ENCODE measurements at regions not wholly inside any gene's neighbourhood (a gene's known extent, or its start where the extent isn't known, plus 50 kb on each side); places are given as distances from the start of the nearest gene placed in this dataset.

DNA sequence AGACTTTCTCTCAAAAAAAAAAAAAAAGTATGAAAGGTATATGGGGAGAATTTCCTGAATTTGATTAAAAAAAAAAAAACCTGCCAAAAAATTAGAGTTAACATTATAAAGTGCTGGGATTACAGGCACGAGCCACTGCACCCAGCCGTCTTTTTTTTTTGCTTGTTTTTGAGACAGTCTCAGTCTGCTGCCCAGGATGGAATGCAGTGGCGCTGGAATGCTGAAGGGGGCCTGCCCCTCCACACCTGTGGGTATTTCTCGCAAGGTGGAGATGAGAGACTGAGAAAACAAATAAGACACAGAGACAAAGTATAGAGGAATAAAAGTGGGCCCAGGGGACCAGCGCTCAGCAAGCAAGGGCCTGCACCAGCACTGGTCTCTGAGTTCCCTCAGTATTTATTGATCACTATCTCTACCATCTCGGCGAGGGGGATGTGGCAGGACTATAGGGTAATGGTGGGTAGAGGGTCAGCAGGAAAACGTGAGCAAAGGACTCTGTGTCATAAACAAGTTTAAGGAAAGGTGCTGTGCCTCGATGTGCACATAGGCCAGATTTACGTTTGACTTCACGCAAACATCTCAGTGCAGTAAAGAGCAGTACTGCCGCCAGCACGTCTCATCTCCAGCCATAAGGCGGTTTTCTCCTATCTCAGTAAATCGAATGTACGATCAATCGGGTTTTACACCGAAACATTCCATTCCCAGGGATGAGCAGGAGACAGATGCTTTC, 117.2 kb downstream of the GOSR1 start (continued):
- TF ChIP-seq RBBP5 (IDR thresholded peaks at IDR 0.05; ENCODE audit: borderline replicate concordance, insufficient read depth, low read length, poor library complexity, severe bottlenecking), result no peak

GRCh38 chr17:30590081-30590733, 113.0 kb downstream of the GOSR1 start:
- DNase-seq (ENCODE audit: extremely low read depth in 1 of 4, low spot score in 3 of 4), result no peak
- Histone ChIP-seq H3K27me3 (ENCODE audit: control insufficient read depth in 2 of 2, insufficient read depth in 2 of 2, low read length in 2 of 2) (peaks cover 3 to 5% of the 10 kb centered on the region in 2 experiments; a peak in 4 of 5 replicates), H3K4me2 (ENCODE audit: insufficient read depth, low read length) (no peak overlapping the region), H3K36me3 (ENCODE audit: control insufficient read depth, insufficient read depth, low read length) (no peaks in the 10 kb centered on the region), H3K4me3 (no peak overlapping the region), H3K9me3 (replicated peaks; ENCODE audit: control insufficient read depth, insufficient read depth, low read depth, low read length) (no peaks in the 10 kb centered on the region), H3K9me1 (ENCODE audit: control insufficient read depth, insufficient read depth, low read length) (no peaks in the 10 kb centered on the region), H2AFZ (ENCODE audit: low read depth, low read length) (no peak overlapping the region), H3K9ac (ENCODE audit: insufficient read depth in 1 of 2, low read depth in 2 of 2, low read length in 2 of 2) (no peak overlapping the region), H4K20me1 (replicated peaks; ENCODE audit: control insufficient read depth, insufficient read depth, low read length) (no peaks in the 10 kb centered on the region), H3K4me1 (replicated peaks in 1 of 2; ENCODE audit: control insufficient read depth in 2 of 2, insufficient read depth in 2 of 2, low read length in 2 of 2) (no peaks in the 10 kb centered on the region; a peak in 1 of 5 replicates), H3K79me2 (ENCODE audit: control insufficient read depth, insufficient read depth, low read length) (no peaks in the 10 kb centered on the region), H3K27ac (ENCODE audit: extremely low read depth, low read depth, low read length) (no peak overlapping the region)
- ATAC-seq, result no peak
- in situ Hi-C loops (cut with MboI) (no loop called here), intact Hi-C loops (cut with micrococcal nuclease) (no loop called here)
- WGBS (ENCODE audit: insufficient coverage, low coverage, missing lambda C conversion rate), result 8% methylated on average over 3 of the region's 3 CpGs
- no TSS peak for BruUV-seq (replicated peaks)
- ChIA-PET CTCF (ENCODE audit: low intra/inter-chr PET ratio) (no interaction called here), POLR2A (no interaction called here)
- no peak for FAIRE-seq
- TF ChIP-seq ZNF699 (CRISPR knock-in tag; IDR thresholded peaks at IDR 0.05; ENCODE audit: insufficient replicate concordance) (no peak), CBFA2T3 (IDR thresholded peaks at IDR 0.05) (no peak), ZBTB33 (CRISPR knock-in tag; IDR thresholded peaks at IDR 0.05) (no peak), SLC30A9 (CRISPR knock-in tag; IDR thresholded peaks at IDR 0.05) (no peak), SMARCE1 (IDR thresholded peaks at IDR 0.05) (no peak), FOXJ3 (CRISPR knock-in tag; IDR thresholded peaks at IDR 0.05) (no peak), THAP7 (CRISPR knock-in tag; IDR thresholded peaks at IDR 0.05) (no peak), NEUROD1 (IDR thresholded peaks at IDR 0.05; ENCODE audit: borderline replicate concordance, low read depth, low read length, partially characterized antibody) (no peak), MTA1 (IDR thresholded peaks at IDR 0.05; ENCODE audit: borderline replicate concordance) (no peak), HIVEP1 (CRISPR knock-in tag; IDR thresholded peaks at IDR 0.05) (no peak), ZNF311 (CRISPR knock-in tag; IDR thresholded peaks at IDR 0.05) (no peak), SREBF1 (IDR thresholded peaks at IDR 0.05; ENCODE audit: borderline replicate concordance, low read depth, low read length) (no peak), ESRRA (IDR thresholded peaks at IDR 0.05; ENCODE audit: borderline replicate concordance, low read depth) (no peak)
